ENCODE measurements at regions not wholly inside any gene's neighbourhood (a gene's known extent, or its start where the extent isn't known, plus 50 kb on each side); places are given as distances from the start of the nearest gene placed in this dataset.
"Not testable (repeated sequence)": the region's sequence is repeated elsewhere in the genome, so short reads cannot be mapped to it uniquely, and the experiment has no call there.

- H3K4me1 Mint-ChIP-seq (ENCODE audit: low read depth) = peaks cover 10% of the 10 kb centered on the region
- H3K27me3 Mint-ChIP-seq (ENCODE audit: insufficient read depth) = peaks cover 2% of the 10 kb centered on the region; the same call in 1 of the 2 replicates
- H3K27ac Mint-ChIP-seq = no peak overlapping the region
- no peak for TF ChIP-seq CTCF (IDR thresholded peaks at IDR 0.05)
- H3K9me3 Mint-ChIP-seq = no peaks in the 10 kb centered on the region
- no peak for DNase-seq
- no peaks in the 10 kb centered on the region for H3K36me3 Mint-ChIP-seq (ENCODE audit: low read depth)
- H3K4me3 Mint-ChIP-seq = no peak overlapping the region
Observed at GRCh38 chr5:124960266-124960665, 213.8 kb upstream of the ZNF608 start.

GRCh38 chr5:124961521-124961920 is 215.1 kb upstream of the ZNF608 start:
- TF ChIP-seq CTCF (IDR thresholded peaks at IDR 0.05) = no peak
- Mint-ChIP-seq H3K9me3 (no peaks in the 10 kb centered on the region), H3K27me3 (ENCODE audit: insufficient read depth) (peaks cover 2% of the 10 kb centered on the region; the same call in 1 of the 2 replicates), H3K4me1 (ENCODE audit: low read depth) (peaks cover 10% of the 10 kb centered on the region), H3K27ac (no peak overlapping the region), H3K36me3 (ENCODE audit: low read depth) (no peaks in the 10 kb centered on the region), H3K4me3 (no peak overlapping the region)
- no peak for DNase-seq

- H3K9me3 Mint-ChIP-seq = no peaks in the 10 kb centered on the region
- DNase-seq = no peak
- no peak overlapping the region for H3K4me3 Mint-ChIP-seq
- no peak for TF ChIP-seq CTCF (IDR thresholded peaks at IDR 0.05)
- H3K4me1 Mint-ChIP-seq (ENCODE audit: low read depth) = peaks cover 10% of the 10 kb centered on the region
- H3K36me3 Mint-ChIP-seq (ENCODE audit: low read depth) = no peaks in the 10 kb centered on the region
- peaks cover 2% of the 10 kb centered on the region; the same call in 1 of the 2 replicates for H3K27me3 Mint-ChIP-seq (ENCODE audit: insufficient read depth)
- no peak overlapping the region for H3K27ac Mint-ChIP-seq
Observed at GRCh38 chr5:124962111-124962510, 215.7 kb upstream of the ZNF608 start.

- Mint-ChIP-seq H3K36me3 (ENCODE audit: low read depth) (no peaks in the 10 kb centered on the region), H3K27ac (no peak overlapping the region), H3K27me3 (ENCODE audit: insufficient read depth) (peaks cover 2% of the 10 kb centered on the region; the same call in 1 of the 2 replicates), H3K9me3 (no peaks in the 10 kb centered on the region), H3K4me3 (no peak overlapping the region), H3K4me1 (ENCODE audit: low read depth) (peaks cover 10% of the 10 kb centered on the region)
- DNase-seq = no peak
- TF ChIP-seq CTCF (IDR thresholded peaks at IDR 0.05) = no peak
Observed at GRCh38 chr5:124962735-124963134, 216.3 kb upstream of the ZNF608 start.

GRCh38 chr5:124963236-124963919 is 216.9 kb upstream of the ZNF608 start:
- H3K4me1 Mint-ChIP-seq (ENCODE audit: low read depth) = peaks cover 10% of the 10 kb centered on the region
- H3K27ac Mint-ChIP-seq = no peak overlapping the region
- no peak overlapping the region for H3K4me3 Mint-ChIP-seq
- H3K36me3 Mint-ChIP-seq (ENCODE audit: low read depth) = no peaks in the 10 kb centered on the region
- peak; percentile 76 for DNase-seq
- H3K27me3 Mint-ChIP-seq (ENCODE audit: insufficient read depth) = peaks cover 2% of the 10 kb centered on the region; the same call in 1 of the 2 replicates
- no peak for TF ChIP-seq CTCF (IDR thresholded peaks at IDR 0.05)
- H3K9me3 Mint-ChIP-seq = no peaks in the 10 kb centered on the region

GRCh38 chr5:124966741-124967140 is 220.3 kb upstream of the ZNF608 start:
- H3K9me3 Mint-ChIP-seq; H3K27me3 Mint-ChIP-seq (ENCODE audit: insufficient read depth); DNase-seq; H3K27ac Mint-ChIP-seq; H3K36me3 Mint-ChIP-seq (ENCODE audit: low read depth); H3K4me1 Mint-ChIP-seq (ENCODE audit: low read depth); H3K4me3 Mint-ChIP-seq: not testable (repeated sequence)

- H3K27ac Mint-ChIP-seq; H3K4me1 Mint-ChIP-seq (ENCODE audit: low read depth); H3K9me3 Mint-ChIP-seq; DNase-seq; H3K27me3 Mint-ChIP-seq (ENCODE audit: insufficient read depth); H3K36me3 Mint-ChIP-seq (ENCODE audit: low read depth); H3K4me3 Mint-ChIP-seq: not testable (repeated sequence)
Observed at GRCh38 chr5:124970381-124970780, 223.9 kb upstream of the ZNF608 start.

Data from HFFc6 (cell line).